Anterior cingulate cortex (tissue), 58 donors: ENCODE measurements at regions not wholly inside any gene's neighbourhood (a gene's known extent, or its start where the extent isn't known, plus 50 kb on each side); places are given as distances from the start of the nearest gene placed in this dataset.

Source experiments
- DNase-seq, 58 donors: peaks; one replicate each; lab custom pipeline; 2025; lab: John Stamatoyannopoulos, UW

DNA sequence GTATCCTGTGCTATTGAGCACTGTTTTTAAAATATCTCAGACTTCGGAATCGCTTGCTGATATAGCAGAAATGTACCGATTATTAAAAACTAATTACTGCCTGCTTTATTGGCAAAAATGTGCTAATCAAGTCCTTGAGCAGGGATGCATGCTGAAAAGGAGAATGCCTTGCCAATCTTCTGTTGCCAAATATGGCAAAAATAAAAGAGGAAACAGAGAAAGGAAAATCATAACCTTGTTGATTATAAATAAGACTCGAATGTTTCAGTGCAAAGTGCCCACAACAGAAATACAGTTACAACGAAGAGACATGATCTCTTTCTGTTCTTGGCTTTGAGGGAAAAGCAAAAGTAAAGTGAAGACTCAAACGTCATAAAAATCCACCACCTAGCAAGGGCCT, 248.5 kb downstream of the TMEM182 start:
- DNase-seq = no peak

DNA sequence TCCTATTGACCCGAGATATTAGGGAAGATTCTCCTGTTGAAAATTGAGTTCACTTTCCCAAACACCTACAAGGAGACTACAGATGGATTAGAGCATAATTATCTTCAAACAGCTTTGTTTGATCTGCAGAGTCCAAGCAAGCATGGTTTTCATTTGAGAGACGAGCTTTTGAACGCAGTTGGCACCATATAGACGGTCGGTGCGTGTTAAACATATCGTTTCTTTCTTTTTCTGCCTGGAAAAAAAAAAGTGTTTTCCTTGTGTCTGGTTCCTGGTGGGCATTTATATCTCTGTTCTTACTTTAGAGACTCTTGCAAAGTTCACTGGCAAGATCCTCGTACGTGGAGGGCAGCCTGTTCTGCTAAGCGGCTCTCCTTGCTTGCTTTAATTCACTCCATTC, 248.9 kb downstream of the TMEM182 start:
- DNase-seq = no peak

DNA sequence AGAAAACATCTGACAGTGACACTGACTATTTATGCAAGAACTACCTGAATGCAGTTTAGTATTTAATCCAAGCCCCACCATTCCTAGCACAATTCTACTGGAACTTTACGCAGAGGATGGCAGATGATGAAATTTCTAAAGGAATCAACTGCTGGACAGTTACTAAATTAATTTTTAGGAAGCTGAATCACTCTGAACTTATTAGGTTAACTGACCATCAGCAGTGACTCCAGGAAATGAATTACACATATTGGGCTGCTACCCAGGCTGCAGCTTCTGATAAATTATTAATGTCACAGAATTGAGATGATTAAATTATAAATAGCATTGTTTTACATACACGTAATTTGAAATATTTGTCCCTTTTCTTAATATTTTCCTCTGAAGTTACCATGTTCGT, 250.8 kb downstream of the TMEM182 start:
- no peak for DNase-seq

DNA sequence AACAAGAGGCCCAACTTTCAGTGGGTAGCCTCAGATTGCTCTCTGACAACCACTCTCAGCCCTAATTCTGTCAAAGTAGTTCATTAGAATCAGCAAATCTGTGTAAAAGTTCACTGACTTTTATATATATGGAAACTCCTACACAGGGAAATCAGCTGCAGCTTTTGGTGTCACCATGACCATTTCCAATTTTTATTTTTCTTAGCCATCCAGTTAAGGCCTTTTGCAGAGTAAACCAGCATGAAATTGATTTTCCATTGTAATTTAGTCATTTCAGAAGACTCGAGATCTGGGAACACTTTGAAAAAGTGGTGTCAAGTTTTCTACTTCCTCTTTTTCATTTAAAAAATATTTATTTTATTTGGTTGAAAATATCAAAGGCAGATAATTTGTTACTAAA, 263.2 kb downstream of the TMEM182 start:
- DNase-seq = no peak

DNA sequence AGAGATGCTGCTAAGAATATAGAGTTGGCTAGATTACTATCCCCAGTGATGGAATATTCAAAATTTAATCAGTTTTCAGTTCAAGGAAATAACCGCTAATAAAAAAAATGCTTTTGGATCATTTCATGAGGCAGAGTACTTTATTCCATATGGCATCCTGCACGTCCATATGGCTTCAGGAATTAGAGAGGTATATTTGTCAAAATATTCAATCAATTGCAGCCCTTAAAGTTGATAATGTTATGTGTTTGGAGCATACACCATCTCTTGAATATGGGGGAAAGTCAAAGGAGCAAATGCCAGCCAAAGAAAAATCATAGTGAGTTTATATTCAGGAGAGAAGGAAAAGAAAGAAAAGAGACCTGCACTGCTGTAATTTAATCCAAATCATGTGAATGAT, 266.4 kb downstream of the TMEM182 start:
- DNase-seq = no peak
